GM12892 (cell line): ENCODE measurements at regions not wholly inside any gene's neighbourhood (a gene's known extent, or its start where the extent isn't known, plus 50 kb on each side); places are given as distances from the start of the nearest gene placed in this dataset.
"Not testable (repeated sequence)": the region's sequence is repeated elsewhere in the genome, so short reads cannot be mapped to it uniquely, and the experiment has no call there.

Source experiments
- DNase-seq: peaks from one replicate; pipeline ENCODE4 v3.0.0; 2011; ENCODE audit not compliant: insufficient read length
- FAIRE-seq: peaks from 2 replicates; lab custom pipeline; 2011; peaks lifted over from hg19 to GRCh38; lab: Jason Lieb, UNC
- POLR2A ChIP-seq: IDR thresholded peaks from 2 replicates; pipeline ENCODE4 v1.6.1; 2011; ENCODE audit warnings: low read depth, low read length, control low read depth
- POLR2AphosphoS5 ChIP-seq: IDR thresholded peaks from 2 replicates; pipeline ENCODE4 v1.6.1; 2011; ENCODE audit warnings: low read depth, low read length, control low read depth
- TAF1 ChIP-seq: IDR thresholded peaks from 2 replicates; pipeline ENCODE4 v1.6.1; 2011; ENCODE audit warnings: low read depth, mild to moderate bottlenecking, control low read depth, low read length, borderline replicate concordance

- no peak for FAIRE-seq
- TF ChIP-seq POLR2A: no peak
- no peak for TF ChIP-seq TAF1
- no peak for TF ChIP-seq POLR2AphosphoS5
These were observed 154.3 kb upstream of the MED13 start for GRCh38 chr17:62219221-62219899.

DNA sequence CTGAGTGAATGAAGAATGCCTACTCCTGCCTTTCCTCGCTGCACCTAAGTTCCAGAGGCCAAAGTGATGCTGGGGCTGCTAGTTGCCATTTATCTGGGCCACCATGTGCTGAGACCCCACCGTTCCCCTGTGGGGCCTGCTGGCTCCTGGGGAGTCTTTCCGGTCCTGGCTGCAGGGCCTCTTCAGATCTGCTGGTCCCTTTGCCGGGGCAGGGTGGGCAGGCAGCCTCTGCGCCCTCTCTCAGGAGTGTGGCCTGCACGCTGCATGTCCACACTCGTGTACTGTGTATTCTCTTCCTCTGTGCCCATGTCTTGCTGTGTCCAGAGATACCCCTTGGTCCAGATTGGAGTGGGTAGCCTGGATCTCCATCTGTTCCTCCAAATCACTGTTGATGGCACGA is 151.8 kb upstream of the MED13 start:
- DNase-seq (no peak), FAIRE-seq (no peak)
- TF ChIP-seq POLR2AphosphoS5 (no peak), POLR2A (no peak), TAF1 (no peak)

More at GRCh38 chr17:62219221-62219899, 154.3 kb upstream of the MED13 start:
- no peak for DNase-seq

DNA sequence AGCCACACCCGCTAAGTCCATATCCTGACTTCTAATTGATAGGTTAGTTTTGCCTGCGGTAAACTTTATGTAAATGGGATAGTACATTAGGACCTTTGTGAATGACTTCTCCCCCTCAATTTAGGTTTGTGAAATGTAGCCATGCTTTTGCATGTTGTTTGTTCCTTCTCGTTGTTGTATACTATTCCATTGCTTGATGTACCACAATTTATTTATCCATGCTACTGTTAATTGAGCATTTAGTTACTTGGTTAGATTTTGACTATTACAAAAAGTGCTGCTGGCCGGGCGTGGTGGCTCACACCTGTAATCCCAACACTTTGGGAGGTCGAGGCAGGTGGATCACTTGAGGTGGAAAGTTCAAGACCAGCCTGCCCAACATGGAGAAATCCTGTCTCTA is 150.8 kb upstream of the MED13 start:
- not testable (repeated sequence) for DNase-seq, FAIRE-seq

- TF ChIP-seq POLR2AphosphoS5 (no peak), TAF1 (no peak), POLR2A (no peak)
- FAIRE-seq: no peak
- no peak for DNase-seq
These were observed 141.5 kb upstream of the MED13 start for GRCh38 chr17:62206550-62206949.

GRCh38 chr17:62197156-62197555 is 132.1 kb upstream of the MED13 start:
- not testable (repeated sequence) for FAIRE-seq, DNase-seq

- not testable (repeated sequence) for DNase-seq, FAIRE-seq
These were observed 131.5 kb upstream of the MED13 start for GRCh38 chr17:62196587-62196986.

- TF ChIP-seq TAF1 (no peak), POLR2AphosphoS5 (no peak), POLR2A (no peak)
- DNase-seq (no peak), FAIRE-seq (no peak)
These were observed 129.3 kb upstream of the MED13 start for GRCh38 chr17:62194401-62194800.

GRCh38 chr17:62193249-62193648 is 128.2 kb upstream of the MED13 start:
- no peak for FAIRE-seq
- DNase-seq: no peak
- no peak for TF ChIP-seq TAF1
- TF ChIP-seq POLR2A: no peak
- TF ChIP-seq POLR2AphosphoS5: no peak

DNA sequence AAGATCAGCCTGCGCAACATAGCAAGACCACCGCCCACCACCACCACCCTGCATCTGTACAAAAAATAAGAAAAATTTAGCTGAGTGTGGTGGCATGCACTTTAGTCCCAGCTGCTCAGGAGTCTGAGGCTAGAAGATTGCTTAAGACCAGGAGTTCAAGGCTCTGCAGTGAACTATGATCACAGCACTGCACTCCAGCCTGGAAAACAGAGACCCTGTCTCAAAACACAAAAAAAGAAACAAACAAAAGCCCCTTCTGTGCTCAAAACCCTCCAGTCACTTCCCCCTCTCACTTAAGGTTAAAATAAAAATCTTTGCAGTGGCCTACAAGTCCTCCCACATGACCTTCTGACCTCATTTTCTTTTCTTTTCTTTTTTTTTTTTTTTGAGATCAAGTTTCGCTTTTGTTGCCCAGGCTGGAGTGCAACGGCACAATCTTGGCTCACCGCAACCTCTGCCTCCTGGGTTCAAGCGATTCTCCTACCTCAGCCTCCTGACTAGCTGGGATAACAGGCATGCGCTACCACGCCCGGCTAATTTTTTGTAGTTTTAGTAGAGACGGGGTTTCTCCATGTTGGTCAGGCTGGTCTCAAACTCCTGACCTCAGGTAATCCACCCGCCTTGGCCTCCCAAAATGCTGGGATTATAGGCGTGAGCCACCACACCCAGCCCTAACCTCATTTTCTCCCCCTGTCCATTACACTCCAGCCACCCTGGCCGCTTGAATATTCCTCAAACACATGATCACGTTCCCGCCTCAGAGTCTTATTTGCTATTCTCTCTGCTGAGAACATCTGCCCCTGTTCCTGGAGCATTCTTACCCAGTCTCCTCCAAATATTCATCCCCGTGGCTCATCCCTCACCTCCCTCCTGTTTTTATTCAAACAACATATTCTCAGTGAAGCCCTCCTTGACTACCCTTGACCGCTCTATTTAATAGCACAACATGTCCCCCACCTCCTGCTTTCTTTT is 126.6 kb upstream of the MED13 start:
- no peak for TF ChIP-seq POLR2A
- TF ChIP-seq TAF1: no peak
- TF ChIP-seq POLR2AphosphoS5: no peak
- DNase-seq (no peak), FAIRE-seq (no peak)

- FAIRE-seq: no peak
- no peak for DNase-seq
- TF ChIP-seq POLR2AphosphoS5 (no peak), TAF1 (no peak), POLR2A (no peak)
These were observed 124.3 kb upstream of the MED13 start for GRCh38 chr17:62189377-62189776.

GRCh38 chr17:62188713-62189112 is 123.6 kb upstream of the MED13 start:
- TF ChIP-seq TAF1 (no peak), POLR2A (no peak), POLR2AphosphoS5 (no peak)
- DNase-seq (no peak), FAIRE-seq (no peak)

DNA sequence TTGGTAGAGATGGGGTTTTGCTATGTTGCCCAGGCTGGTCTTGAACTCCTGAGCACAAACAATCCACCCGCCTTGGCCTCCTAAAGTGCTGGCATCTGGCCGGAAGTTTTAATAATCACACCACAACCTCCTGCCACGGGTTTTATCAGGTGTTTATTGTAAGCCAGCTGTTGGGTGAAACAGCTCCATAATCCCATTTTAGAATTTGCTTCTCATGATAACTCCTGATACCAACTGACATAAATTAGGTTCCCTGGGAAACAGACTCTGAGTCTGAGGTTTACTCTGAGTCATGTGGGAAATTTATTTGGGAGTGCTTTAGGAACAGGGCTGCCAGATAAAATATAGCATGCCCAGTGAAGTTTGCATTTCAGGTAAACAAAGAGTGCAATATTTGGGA is 122.6 kb upstream of the MED13 start:
- FAIRE-seq (no peak), DNase-seq (no peak)
- TF ChIP-seq TAF1 (no peak), POLR2A (no peak), POLR2AphosphoS5 (no peak)

DNA sequence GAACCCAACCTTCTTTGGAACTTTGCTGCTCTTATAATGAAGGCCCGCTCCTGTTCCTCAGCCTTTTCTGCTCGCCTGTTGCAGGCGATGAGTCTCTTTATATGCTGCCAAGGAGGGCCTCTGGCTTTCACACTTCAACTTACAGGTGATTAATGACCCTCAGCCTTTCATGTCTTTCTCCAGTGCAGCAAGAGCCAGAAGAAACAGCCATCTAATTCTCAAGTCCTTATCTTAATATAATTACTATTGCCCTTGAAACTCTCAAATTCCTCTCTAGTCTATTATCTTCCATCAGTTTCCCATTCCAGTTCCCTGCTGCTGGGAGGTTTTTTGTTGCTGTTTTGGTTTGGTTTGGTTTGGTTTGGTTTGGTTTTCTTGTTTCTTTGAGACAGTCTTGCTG is 121.8 kb upstream of the MED13 start:
- no peak for DNase-seq
- TF ChIP-seq POLR2A: no peak
- no peak for TF ChIP-seq TAF1
- TF ChIP-seq POLR2AphosphoS5: no peak
- FAIRE-seq: no peak
